ENCODE measurements at regions not wholly inside any gene's neighbourhood (a gene's known extent, or its start where the extent isn't known, plus 50 kb on each side); places are given as distances from the start of the nearest gene placed in this dataset.

- TF ChIP-seq CTCF (IDR thresholded peaks at IDR 0.05), result no peak
- TF ChIP-seq POLR2A (IDR thresholded peaks at IDR 0.05), result no peak
Observed at GRCh38 chr20:5688431-5688972, 61.7 kb upstream of the SHLD1 start.
